H9 (cell line): ENCODE measurements at regions not wholly inside any gene's neighbourhood (a gene's known extent, or its start where the extent isn't known, plus 50 kb on each side); places are given as distances from the start of the nearest gene placed in this dataset.

Experiments used
- DNase-seq: peaks from one replicate; pipeline ENCODE4 v3.0.0-alpha.2; 2017
- H2AFZ ChIP-seq: one replicate; pipeline ENCODE4 v1.6.1; 2013; ENCODE audit warnings: mild to moderate bottlenecking, low read length, control low read depth, moderate library complexity
- H2AK5ac ChIP-seq: 2 replicates; pipeline ENCODE4 v1.6.1; 2013; ENCODE audit warnings: low read length, control low read depth, mixed read lengths; ENCODE audit not compliant: insufficient read length
- H2BK120ac ChIP-seq: one replicate; pipeline ENCODE4 v1.6.1; 2013; ENCODE audit warnings: low read depth, mild to moderate bottlenecking, low read length, control low read depth, inconsistent platforms; ENCODE audit not compliant: poor library complexity, severe bottlenecking
- H2BK12ac ChIP-seq: 2 replicates; pipeline ENCODE4 v1.6.1; 2013; ENCODE audit warnings: low read length, control low read depth, mixed read lengths, low read depth; ENCODE audit not compliant: insufficient read length
- H2BK15ac ChIP-seq: 2 replicates; pipeline ENCODE4 v1.6.1; 2013; ENCODE audit warnings: low read depth, low read length, control low read depth
- H2BK20ac ChIP-seq: one replicate; pipeline ENCODE4 v1.6.1; 2013; ENCODE audit warnings: low read depth, mild to moderate bottlenecking, low read length, control low read depth, inconsistent platforms; ENCODE audit not compliant: poor library complexity, severe bottlenecking
- H2BK5ac ChIP-seq: 2 replicates; pipeline ENCODE4 v1.6.1; 2013; ENCODE audit warnings: low read length, control low read depth, mixed read lengths; ENCODE audit not compliant: insufficient read length
- H3K14ac ChIP-seq: 2 replicates; pipeline ENCODE4 v1.6.1; 2013; ENCODE audit warnings: low read length, control low read depth; ENCODE audit not compliant: insufficient read depth
- H3K18ac ChIP-seq: 2 replicates; pipeline ENCODE4 v1.6.1; 2013; ENCODE audit warnings: low read depth, mild to moderate bottlenecking, mixed read lengths, low read length, control low read depth; ENCODE audit not compliant: insufficient read length
- H3K23ac ChIP-seq: 2 replicates; pipeline ENCODE4 v1.6.1; 2013; ENCODE audit warnings: low read length, control low read depth, mixed read lengths, low read depth; ENCODE audit not compliant: insufficient read length
- H3K23me2 ChIP-seq: 2 replicates; pipeline ENCODE4 v1.6.1; 2013; ENCODE audit warnings: low read depth, mild to moderate bottlenecking, mixed read lengths, low read length, control low read depth; ENCODE audit not compliant: insufficient read length, poor library complexity, severe bottlenecking
- H3K27ac ChIP-seq: 2 replicates; pipeline ENCODE4 v1.5.1; 2013; ENCODE audit warnings: low read length, control low read depth, mixed read lengths, low read depth; ENCODE audit not compliant: insufficient read length
- H3K27me3 ChIP-seq: 2 replicates; pipeline ENCODE4 v1.6.1; 2013; ENCODE audit warnings: low read length, control low read depth, inconsistent platforms; ENCODE audit not compliant: insufficient read depth
- H3K4ac ChIP-seq: 2 replicates; pipeline ENCODE4 v1.6.1; 2013; ENCODE audit warnings: low read depth, mild to moderate bottlenecking, control low read depth, inconsistent platforms, low read length, moderate library complexity
- H3K4me1 ChIP-seq: 2 replicates; pipeline ENCODE4 v1.6.1; 2013; ENCODE audit warnings: low read length, control low read depth, inconsistent platforms; ENCODE audit not compliant: insufficient read depth
- H3K4me2 ChIP-seq: 2 replicates; pipeline ENCODE4 v1.6.1; 2013; ENCODE audit warnings: low read length, control low read depth, mixed read lengths; ENCODE audit not compliant: insufficient read length, insufficient read depth
- H3K56ac ChIP-seq: 2 replicates; pipeline ENCODE4 v1.6.1; 2013; ENCODE audit warnings: low read depth, mild to moderate bottlenecking, mixed read lengths, low read length, control low read depth; ENCODE audit not compliant: insufficient read length
- H3K79me1 ChIP-seq: 2 replicates; pipeline ENCODE4 v1.6.1; 2013; ENCODE audit warnings: low read depth, mild to moderate bottlenecking, moderate library complexity, low read length, control low read depth, inconsistent platforms; ENCODE audit not compliant: insufficient read depth, poor library complexity, severe bottlenecking
- H3K79me2 ChIP-seq: 2 replicates; pipeline ENCODE4 v1.6.1; 2013; ENCODE audit warnings: low read length, control low read depth, inconsistent platforms; ENCODE audit not compliant: insufficient read depth
- H3K9ac ChIP-seq: 2 replicates; pipeline ENCODE4 v1.6.1; 2013; ENCODE audit warnings: low read length, control low read depth, mixed read lengths; ENCODE audit not compliant: insufficient read length; ENCODE audit errors: extremely low read depth
- H3K9me3 ChIP-seq: one replicate; pipeline ENCODE4 v1.6.1; 2013; ENCODE audit warnings: low read depth, low read length, inconsistent platforms; ENCODE audit not compliant: control insufficient read depth
- H3T11ph ChIP-seq: one replicate; pipeline ENCODE4 v1.6.1; 2013; ENCODE audit warnings: mild to moderate bottlenecking, low read length, control low read depth, inconsistent platforms
- H4K20me1 ChIP-seq: one replicate; pipeline ENCODE4 v1.6.1; 2013; ENCODE audit not compliant: control insufficient read depth, insufficient read length, insufficient read depth
- H4K5ac ChIP-seq: 2 replicates; pipeline ENCODE4 v1.6.1; 2013; ENCODE audit warnings: low read depth, mild to moderate bottlenecking, mixed read lengths, low read length, control low read depth; ENCODE audit not compliant: insufficient read length
- H4K8ac ChIP-seq: replicated peaks from 2 replicates; pipeline ENCODE4 v1.6.1; 2013; ENCODE audit warnings: low read length, control low read depth, mixed read lengths, low read depth; ENCODE audit not compliant: insufficient read length
- H4K91ac ChIP-seq: 2 replicates; pipeline ENCODE4 v1.6.1; 2013; ENCODE audit warnings: low read depth, mild to moderate bottlenecking, moderate library complexity, mixed read lengths, low read length, control low read depth; ENCODE audit not compliant: insufficient read length
- H3K27ac Mint-ChIP-seq, 3 experiments: 2 replicates in 2 of 3; 3 replicates in 1 of 3; pipeline ENCODE4 v1.8.0; 2020 to 2021; ENCODE audit warnings: mixed read lengths in 3 of 3, mild to moderate bottlenecking in 1 of 3, moderate library complexity in 1 of 3
- H3K27me3 Mint-ChIP-seq: 2 replicates; pipeline ENCODE4 v1.8.0; 2021; ENCODE audit warnings: low read depth, mild to moderate bottlenecking, moderate library complexity, mixed read lengths
- H3K36me3 Mint-ChIP-seq, 3 experiments: 2 replicates in 2 of 3; 3 replicates in 1 of 3; pipeline ENCODE4 v1.8.0; 2020 to 2021; ENCODE audit warnings: low read depth in 3 of 3, mixed read lengths in 3 of 3; ENCODE audit not compliant: insufficient read depth in 1 of 3
- H3K4me1 Mint-ChIP-seq, 2 experiments: 2 replicates each; pipeline ENCODE4 v1.8.0; 2020; ENCODE audit warnings: mixed read lengths in 2 of 2
- H3K4me3 Mint-ChIP-seq, 2 experiments: 2 replicates in 1 of 2; 3 replicates in 1 of 2; pipeline ENCODE4 v1.8.0; 2020 to 2021; ENCODE audit warnings: mild to moderate bottlenecking in 2 of 2, mixed read lengths in 2 of 2, moderate library complexity in 1 of 2
- H3K9me3 Mint-ChIP-seq, 2 experiments: 2 replicates in 1 of 2; 3 replicates in 1 of 2; pipeline ENCODE4 v1.8.0; 2020; ENCODE audit warnings: mild to moderate bottlenecking in 2 of 2, mixed read lengths in 2 of 2, moderate library complexity in 1 of 2
- CTCF ChIP-seq: fragments of 200-600 bp; sonication (generic); conservative IDR thresholded peaks from 3 replicates; pipeline ENCODE4 v1.8.0; 2021; ENCODE audit warnings: antibody characterized with exemption, mild to moderate bottlenecking

GRCh38 chr19:29439021-29439420 lies 86.8 kb upstream of the VSTM2B start:
- no peak for TF ChIP-seq CTCF
- Histone ChIP-seq H2BK5ac (no peak overlapping the region), H3K56ac (no peak overlapping the region), H3K79me2 (no peaks in the 10 kb centered on the region), H3K23me2 (no peaks in the 10 kb centered on the region), H3K23ac (no peak overlapping the region), H3K9me3 (no peaks in the 10 kb centered on the region), H2BK120ac (no peak overlapping the region), H3K18ac (no peak overlapping the region), H3K14ac (no peak overlapping the region), H3K79me1 (no peaks in the 10 kb centered on the region), H3K4me2 (no peak overlapping the region), H2AK5ac (no peak overlapping the region), H2BK15ac (no peak overlapping the region), H2AFZ (no peak overlapping the region), H3K4ac (no peak overlapping the region), H2BK20ac (no peak overlapping the region), H3K4me1 (no peaks in the 10 kb centered on the region), H4K5ac (no peak overlapping the region), H4K91ac (no peak overlapping the region), H4K20me1 (no peaks in the 10 kb centered on the region), H4K8ac (no peak overlapping the region), H3K27ac (no peak overlapping the region), H3K27me3 (no peaks in the 10 kb centered on the region), H2BK12ac (no peak overlapping the region), H3T11ph (no peak overlapping the region), H3K9ac (no peak overlapping the region)
- H3K4me3 Mint-ChIP-seq: no peak overlapping the region
- no peaks in the 10 kb centered on the region for H3K4me1 Mint-ChIP-seq
- H3K36me3 Mint-ChIP-seq: peaks cover 0 to 4% (median 0%) of the 10 kb centered on the region in 3 experiments; a peak in 2 of 7 replicates
- H3K27me3 Mint-ChIP-seq: peaks cover 19% of the 10 kb centered on the region; the same call in 1 of the 2 replicates
- no peak for DNase-seq
- H3K9me3 Mint-ChIP-seq: peaks cover 17 to 18% of the 10 kb centered on the region in 2 experiments
- no peak overlapping the region for H3K27ac Mint-ChIP-seq
